Rectal smooth muscle tissue (tissue), 1 donor: ENCODE measurements at regions not wholly inside any gene's neighbourhood (a gene's known extent, or its start where the extent isn't known, plus 50 kb on each side); places are given as distances from the start of the nearest gene placed in this dataset.

Experiments used
- H3K27ac ChIP-seq: one replicate; pipeline ENCODE4 v1.7.0; 2013; ENCODE audit warnings: low read depth, low read length, inconsistent platforms
- H3K27me3 ChIP-seq: one replicate; pipeline ENCODE4 v1.7.0; 2013; ENCODE audit warnings: low read length; ENCODE audit not compliant: control insufficient read depth, insufficient read depth
- H3K36me3 ChIP-seq: one replicate; pipeline ENCODE4 v1.7.0; 2013; ENCODE audit warnings: low read length; ENCODE audit not compliant: control insufficient read depth, insufficient read depth
- H3K4me1 ChIP-seq: one replicate; pipeline ENCODE4 v1.7.0; 2013; ENCODE audit warnings: low read length; ENCODE audit not compliant: control insufficient read depth, insufficient read depth
- H3K4me3 ChIP-seq: one replicate; pipeline ENCODE4 v1.7.0; 2013; ENCODE audit warnings: low read length
- H3K9ac ChIP-seq: one replicate; pipeline ENCODE4 v1.7.0; 2013; ENCODE audit warnings: low read length

- Histone ChIP-seq H3K27ac (no peak overlapping the region), H3K9ac (no peak overlapping the region)
Measured at GRCh38 chr2:234823877-234824376, 127.9 kb upstream of the SH3BP4 start.

DNA sequence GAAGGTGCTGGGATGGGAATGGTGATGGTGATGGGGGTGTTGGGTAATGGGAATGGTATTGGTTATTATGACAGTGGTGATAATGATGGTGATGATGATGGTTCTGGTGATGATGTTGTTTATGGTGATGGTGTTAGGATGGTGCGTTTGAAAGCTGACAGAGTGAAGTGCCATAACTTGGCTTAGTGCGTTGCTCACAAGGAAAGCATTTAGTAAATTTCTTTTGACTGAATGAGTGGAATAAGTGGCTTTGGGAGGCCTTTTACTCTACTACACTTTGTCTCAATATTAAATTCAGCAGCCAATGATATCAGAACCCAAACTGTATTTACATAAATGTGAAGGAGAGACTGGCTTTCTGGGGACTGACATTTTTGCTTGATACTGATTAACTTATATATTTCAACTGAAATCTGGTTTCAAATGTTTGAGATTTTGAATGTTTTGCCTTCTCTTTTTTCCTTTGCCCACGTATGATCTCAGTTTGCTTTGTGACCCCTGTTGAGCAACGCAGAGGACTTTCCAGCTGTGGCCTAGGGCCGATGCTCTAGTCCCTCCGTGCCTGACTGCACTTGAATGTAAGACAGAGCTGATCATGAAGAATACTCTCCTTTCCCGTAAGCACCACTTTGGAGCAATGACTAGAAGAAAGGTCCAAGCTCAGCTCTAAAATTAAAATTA, 128.5 kb upstream of the SH3BP4 start:
- no peaks in the 10 kb centered on the region for H3K36me3 ChIP-seq
- H3K27me3 ChIP-seq, result no peaks in the 10 kb centered on the region
- no peak overlapping the region for H3K9ac ChIP-seq
- no peaks in the 10 kb centered on the region for H3K4me1 ChIP-seq
- no peak overlapping the region for H3K4me3 ChIP-seq
- H3K27ac ChIP-seq, result no peak overlapping the region

More at GRCh38 chr2:234823877-234824376, 127.9 kb upstream of the SH3BP4 start:
- Histone ChIP-seq H3K4me3 (no peak overlapping the region), H3K27me3 (no peaks in the 10 kb centered on the region), H3K4me1 (no peaks in the 10 kb centered on the region), H3K36me3 (no peaks in the 10 kb centered on the region)

DNA sequence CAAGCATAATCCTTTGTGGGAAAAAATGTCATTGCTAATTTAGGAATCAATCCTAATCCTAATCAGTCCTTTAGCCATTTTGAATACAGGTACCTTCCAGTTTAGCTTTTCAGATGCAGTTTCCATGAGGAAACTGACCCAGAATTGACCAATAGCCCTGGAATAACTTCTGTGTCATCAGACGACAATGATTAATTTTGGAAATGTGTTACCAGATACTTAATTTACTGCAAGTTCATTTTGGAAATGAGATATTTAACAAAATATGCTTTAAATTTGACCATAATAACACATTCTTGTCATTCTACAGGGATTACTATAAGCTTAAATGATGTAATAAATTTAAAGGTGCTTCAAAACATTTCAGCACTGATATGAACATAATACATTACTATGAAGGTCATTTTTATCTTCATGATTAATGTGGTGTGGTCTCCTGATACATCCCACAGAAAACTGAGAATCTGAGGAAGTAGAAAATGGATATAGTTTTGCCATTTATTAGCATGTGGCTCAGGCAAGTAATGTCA, 129.8 kb upstream of the SH3BP4 start:
- Histone ChIP-seq H3K4me1 (no peaks in the 10 kb centered on the region), H3K4me3 (no peak overlapping the region), H3K27me3 (no peaks in the 10 kb centered on the region), H3K36me3 (no peaks in the 10 kb centered on the region), H3K27ac (no peak overlapping the region), H3K9ac (no peak overlapping the region)

DNA sequence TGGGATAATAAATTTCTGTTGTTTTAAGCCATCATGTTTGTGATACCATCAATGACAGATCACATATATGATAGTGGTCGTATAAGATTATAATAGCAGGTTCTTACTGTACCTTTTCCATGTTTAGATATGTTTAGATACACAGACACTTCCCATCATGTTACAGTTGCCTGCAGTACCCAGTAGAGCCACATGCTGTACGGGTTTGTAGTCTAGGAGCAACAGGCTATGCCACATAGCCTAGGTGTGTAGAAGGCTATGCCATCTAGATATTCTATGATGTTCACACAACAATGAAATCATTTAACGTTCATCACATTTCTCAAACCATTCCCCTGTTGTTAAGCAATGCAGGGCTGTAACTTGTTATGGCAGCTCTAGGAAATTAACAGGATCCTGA, 132.9 kb upstream of the SH3BP4 start:
- H3K36me3 ChIP-seq, result no peaks in the 10 kb centered on the region
- H3K27me3 ChIP-seq, result no peaks in the 10 kb centered on the region
- no peaks in the 10 kb centered on the region for H3K4me1 ChIP-seq
- no peak overlapping the region for H3K4me3 ChIP-seq
- H3K27ac ChIP-seq, result no peak overlapping the region
- no peak overlapping the region for H3K9ac ChIP-seq

- Histone ChIP-seq H3K4me3 (no peak overlapping the region), H3K9ac (no peak overlapping the region), H3K27ac (no peak overlapping the region), H3K4me1 (no peaks in the 10 kb centered on the region), H3K27me3 (no peaks in the 10 kb centered on the region), H3K36me3 (no peaks in the 10 kb centered on the region)
Measured at GRCh38 chr2:234816491-234816890, 135.3 kb upstream of the SH3BP4 start.

- H3K4me3 ChIP-seq, result no peak overlapping the region
- no peak overlapping the region for H3K9ac ChIP-seq
- no peaks in the 10 kb centered on the region for H3K36me3 ChIP-seq
- H3K27ac ChIP-seq, result no peak overlapping the region
- H3K27me3 ChIP-seq, result no peaks in the 10 kb centered on the region
- no peaks in the 10 kb centered on the region for H3K4me1 ChIP-seq
Measured at GRCh38 chr2:234816056-234816455, 135.8 kb upstream of the SH3BP4 start.

DNA sequence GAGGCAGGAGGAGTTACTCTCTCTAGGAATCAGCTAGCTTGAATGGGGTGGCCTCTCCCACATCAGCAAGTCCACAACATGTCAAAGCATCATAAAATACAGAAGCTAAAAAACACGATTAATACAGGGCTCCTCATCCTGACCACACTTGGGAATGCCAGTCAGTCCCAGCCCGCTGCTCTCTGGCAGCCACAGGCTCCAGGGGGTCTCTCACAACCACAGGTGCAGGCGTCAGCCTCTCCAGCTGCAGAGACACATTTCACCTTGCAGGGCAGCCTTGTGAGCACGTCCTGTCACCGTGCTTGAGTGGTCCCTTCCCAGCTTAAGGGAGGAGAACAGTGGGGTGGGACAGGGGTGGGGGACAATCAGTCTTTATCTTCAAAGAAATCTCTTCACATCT, 137.4 kb upstream of the SH3BP4 start:
- Histone ChIP-seq H3K4me3 (no peak overlapping the region), H3K9ac (no peak overlapping the region), H3K4me1 (no peaks in the 10 kb centered on the region), H3K36me3 (no peaks in the 10 kb centered on the region), H3K27ac (no peak overlapping the region), H3K27me3 (no peaks in the 10 kb centered on the region)

DNA sequence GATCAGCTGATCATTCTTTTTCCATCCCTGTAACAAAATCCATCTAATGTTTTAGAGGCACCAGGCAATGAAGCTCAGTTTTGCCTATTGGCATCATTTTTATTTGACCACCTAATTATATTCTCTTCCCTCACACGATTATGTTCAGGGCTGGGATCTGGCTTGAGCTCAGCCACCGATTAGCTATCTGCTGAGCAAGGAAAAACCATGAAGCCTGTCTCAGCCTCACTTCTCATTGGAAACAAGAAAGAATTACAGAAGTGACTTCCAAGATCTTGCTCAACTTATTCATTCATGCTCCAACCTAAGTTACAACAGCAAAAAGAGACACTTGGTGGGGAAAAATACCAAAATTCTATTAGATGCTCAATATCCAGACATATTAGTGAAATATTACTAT, 139.0 kb upstream of the SH3BP4 start:
- no peak overlapping the region for H3K9ac ChIP-seq
- H3K4me3 ChIP-seq, result no peak overlapping the region
- H3K4me1 ChIP-seq, result no peaks in the 10 kb centered on the region
- H3K27ac ChIP-seq, result no peak overlapping the region
- H3K36me3 ChIP-seq, result no peaks in the 10 kb centered on the region
- H3K27me3 ChIP-seq, result no peaks in the 10 kb centered on the region

DNA sequence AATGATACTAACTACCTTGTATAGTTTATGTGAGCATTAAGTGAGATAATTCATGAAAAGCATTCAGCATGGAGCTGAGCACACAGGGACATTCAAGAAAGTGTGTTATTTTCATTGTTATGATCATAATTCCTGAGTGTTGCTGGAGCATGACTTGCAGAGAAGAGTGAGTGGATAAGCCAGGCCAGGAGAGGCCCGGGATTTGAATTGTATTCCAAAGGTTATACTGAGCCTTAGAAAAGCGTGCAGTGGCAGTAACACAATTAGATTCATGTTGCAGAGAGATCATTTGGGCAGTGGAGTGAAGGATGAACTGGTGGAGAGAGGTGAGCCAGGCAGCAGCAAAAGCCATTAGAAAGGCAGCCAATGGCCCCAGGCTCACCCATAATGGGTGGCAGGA, 142.9 kb upstream of the SH3BP4 start:
- H3K4me1 ChIP-seq, result no peaks in the 10 kb centered on the region
- H3K4me3 ChIP-seq, result no peak overlapping the region
- no peaks in the 10 kb centered on the region for H3K36me3 ChIP-seq
- H3K27ac ChIP-seq, result no peak overlapping the region
- no peak overlapping the region for H3K9ac ChIP-seq
- no peaks in the 10 kb centered on the region for H3K27me3 ChIP-seq

DNA sequence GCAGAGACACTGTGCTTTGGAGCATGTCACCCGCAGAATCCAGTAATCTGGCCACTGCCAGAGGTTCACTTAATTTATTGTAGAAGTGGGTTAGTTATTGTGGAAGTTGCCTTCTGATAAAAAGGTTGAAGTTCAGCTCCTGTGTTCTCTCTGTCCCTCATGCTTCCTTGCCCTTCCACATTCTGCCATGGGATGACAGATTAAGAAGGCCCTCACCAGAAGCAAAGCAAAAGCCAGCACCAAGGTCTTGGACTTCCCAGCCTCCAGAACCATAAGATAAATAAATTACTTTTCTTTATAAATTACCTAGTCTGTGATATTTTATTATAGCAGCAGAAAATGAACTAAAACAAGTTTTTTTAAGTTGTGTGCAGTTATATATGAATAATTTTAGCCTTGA, 145.0 kb upstream of the SH3BP4 start:
- H3K4me1 ChIP-seq, result no peaks in the 10 kb centered on the region
- no peak overlapping the region for H3K27ac ChIP-seq
- H3K9ac ChIP-seq, result no peak overlapping the region
- no peak overlapping the region for H3K4me3 ChIP-seq
- H3K27me3 ChIP-seq, result no peaks in the 10 kb centered on the region
- no peaks in the 10 kb centered on the region for H3K36me3 ChIP-seq

DNA sequence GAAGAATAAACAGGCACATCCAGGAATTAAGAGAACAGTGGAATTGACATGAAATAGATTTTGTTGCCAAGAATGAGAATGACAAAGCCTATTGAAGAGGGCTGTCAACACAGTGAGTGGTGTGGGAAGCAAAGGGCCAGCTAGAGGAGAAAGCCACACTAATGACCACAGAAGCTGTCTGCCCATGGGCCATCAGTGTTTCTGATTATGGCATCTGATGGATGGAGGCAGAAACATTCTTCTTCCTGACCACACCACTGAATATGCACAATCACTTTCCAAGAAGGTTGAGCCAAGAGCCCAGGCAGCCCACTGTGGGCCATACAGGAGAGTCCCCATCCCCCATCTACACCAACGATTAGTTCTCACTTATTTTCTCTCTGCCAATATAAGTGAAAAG, 146.0 kb upstream of the SH3BP4 start:
- no peak overlapping the region for H3K9ac ChIP-seq
- no peak overlapping the region for H3K4me3 ChIP-seq
- H3K4me1 ChIP-seq, result no peaks in the 10 kb centered on the region
- no peaks in the 10 kb centered on the region for H3K36me3 ChIP-seq
- H3K27ac ChIP-seq, result no peak overlapping the region
- H3K27me3 ChIP-seq, result no peaks in the 10 kb centered on the region

- Histone ChIP-seq H3K27me3 (no peaks in the 10 kb centered on the region), H3K9ac (no peak overlapping the region), H3K27ac (no peak overlapping the region), H3K36me3 (no peaks in the 10 kb centered on the region), H3K4me3 (no peak overlapping the region), H3K4me1 (no peaks in the 10 kb centered on the region)
Measured at GRCh38 chr2:234804704-234805103, 147.1 kb upstream of the SH3BP4 start.

DNA sequence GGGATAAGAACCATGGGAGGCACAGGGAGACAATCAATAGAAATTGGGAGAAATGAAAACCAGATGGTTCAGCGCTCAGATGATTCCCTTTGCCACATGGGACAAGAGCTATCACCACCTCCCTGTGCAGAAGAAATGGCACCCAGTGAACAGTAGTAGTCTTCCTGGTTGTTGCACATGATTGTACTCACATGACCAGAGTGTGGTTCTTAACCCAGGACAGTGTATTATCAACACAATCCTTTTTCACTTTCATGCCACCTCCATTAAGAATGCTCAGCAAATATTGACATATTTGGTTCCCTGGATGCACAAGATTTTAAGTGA, 149.0 kb upstream of the SH3BP4 start:
- Histone ChIP-seq H3K27ac (no peak overlapping the region), H3K4me3 (no peak overlapping the region), H3K27me3 (no peaks in the 10 kb centered on the region), H3K9ac (no peak overlapping the region), H3K4me1 (no peaks in the 10 kb centered on the region), H3K36me3 (no peaks in the 10 kb centered on the region)
